HG03457 (cell line): ENCODE measurements at regions not wholly inside any gene's neighbourhood (a gene's known extent, or its start where the extent isn't known, plus 50 kb on each side); places are given as distances from the start of the nearest gene placed in this dataset.

Experiments
- ATAC-seq: cut with Tn5 transposase; IDR thresholded peaks from one replicate; pipeline ENCODE4 v1.9.1; 2021; ENCODE audit warnings: moderate number of reproducible peaks; ENCODE audit not compliant: unreplicated experiment

DNA sequence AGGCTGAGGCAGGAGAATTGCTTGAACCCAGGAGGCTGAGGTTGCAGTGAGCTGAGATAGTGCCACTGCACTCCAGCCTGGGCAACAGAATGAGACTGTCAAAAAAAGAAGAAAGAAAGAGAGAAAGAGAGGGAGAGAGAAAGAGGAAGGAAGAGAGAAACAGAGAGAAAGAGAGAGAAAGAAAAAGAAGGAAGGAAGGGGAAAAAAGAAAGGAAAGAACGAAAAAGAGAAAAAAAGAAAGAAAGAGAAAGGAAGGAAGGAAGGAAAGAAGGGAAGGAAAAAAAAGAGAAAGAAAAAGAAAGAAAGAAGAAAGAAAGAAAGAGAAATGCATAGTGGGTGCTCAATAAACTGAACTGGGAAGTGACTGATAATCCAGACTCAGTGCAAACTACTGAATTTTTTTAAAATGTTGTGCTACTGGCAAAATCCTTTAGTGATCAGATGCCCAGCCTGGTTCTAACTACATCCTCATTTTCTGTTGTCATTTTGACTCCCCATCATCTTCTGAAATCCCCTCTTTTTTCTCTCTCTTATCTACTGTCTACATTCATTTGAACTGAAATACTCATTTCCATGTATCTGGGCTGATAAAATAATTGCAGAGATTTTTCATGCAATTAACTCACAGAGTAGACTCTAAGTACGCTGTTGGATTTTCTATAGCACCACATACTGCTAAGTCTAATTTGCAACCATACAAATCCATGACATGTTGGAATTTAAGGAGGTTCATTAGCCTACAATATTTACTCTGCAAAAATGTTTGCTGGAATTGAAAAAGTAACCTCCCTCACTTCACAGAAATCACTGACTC is 85.3 kb upstream of the HIVEP1 start:
- no peak for ATAC-seq

DNA sequence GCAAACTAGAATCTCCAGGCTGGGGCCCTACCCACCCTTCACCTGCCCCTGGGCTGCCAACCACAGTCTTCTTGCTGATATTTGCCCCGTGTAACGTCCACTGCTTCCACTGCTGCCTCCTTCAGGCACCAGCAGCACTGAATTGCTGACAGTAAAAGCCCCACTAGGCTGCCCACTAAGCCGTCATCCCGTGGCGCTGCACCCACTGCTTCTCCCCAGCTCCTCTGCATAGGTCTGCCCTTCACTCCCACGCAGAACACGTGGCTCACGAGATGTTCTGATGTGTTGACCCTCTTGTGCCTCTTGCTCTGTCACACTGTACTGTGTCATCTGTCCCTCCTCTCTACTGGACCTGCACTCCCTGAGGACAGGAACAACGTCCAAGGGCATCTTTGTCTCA is 86.3 kb upstream of the HIVEP1 start:
- no peak for ATAC-seq

DNA sequence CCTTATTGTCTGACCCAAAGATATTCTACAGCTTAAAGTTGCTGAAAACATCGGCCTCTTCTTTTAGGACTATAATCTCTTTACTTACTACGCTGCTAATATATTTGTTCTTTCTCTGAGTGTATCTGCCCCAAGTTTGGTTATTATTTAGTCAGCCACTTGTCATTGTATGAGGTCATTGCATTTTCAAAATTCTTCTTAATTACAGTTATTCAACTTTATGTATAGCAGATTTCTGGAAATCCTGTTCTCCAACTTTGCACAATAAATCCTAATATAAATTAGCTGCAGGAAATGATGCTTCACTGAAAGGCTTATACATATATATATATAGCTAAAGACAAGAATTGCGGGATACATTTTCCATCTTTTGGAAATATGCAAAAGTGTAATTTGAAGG is 88.5 kb upstream of the HIVEP1 start:
- no peak for ATAC-seq

DNA sequence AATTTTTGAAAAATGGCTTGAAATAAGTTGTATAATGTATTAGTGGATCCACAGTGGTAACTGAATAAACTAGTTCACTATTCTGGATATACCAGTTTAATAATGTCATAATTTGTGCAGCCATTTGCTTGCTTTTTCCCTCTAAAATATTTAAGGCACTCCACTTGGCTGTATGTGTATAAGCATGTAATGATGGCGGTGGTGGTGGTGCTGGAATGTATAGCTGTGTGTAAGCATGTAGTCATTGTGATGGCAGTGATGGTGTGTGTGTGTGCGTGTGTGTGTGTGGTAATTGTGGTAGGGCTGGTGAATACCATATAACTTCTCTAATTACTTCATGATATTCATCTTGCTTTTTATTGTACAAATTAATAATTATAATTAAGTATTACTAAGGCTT is 89.2 kb upstream of the HIVEP1 start:
- no peak for ATAC-seq

DNA sequence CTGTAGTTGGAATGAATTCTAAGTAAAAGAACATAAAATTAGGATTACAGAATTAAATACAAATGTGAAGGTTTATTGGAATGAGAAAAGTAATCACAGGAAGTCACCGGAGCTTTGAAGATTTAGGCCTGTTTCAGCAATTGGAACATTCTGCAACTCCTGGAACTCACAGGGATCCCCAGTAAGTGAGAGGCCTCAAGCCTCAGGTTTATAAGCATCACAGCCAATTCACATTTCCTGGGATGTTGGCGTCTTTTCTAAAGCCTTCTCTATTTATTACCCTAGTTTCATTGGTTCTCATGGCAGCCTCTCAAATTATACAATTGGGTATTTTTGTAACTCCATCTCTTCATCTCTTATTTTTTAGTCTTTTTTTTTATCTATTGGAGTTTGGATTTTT is 90.4 kb upstream of the HIVEP1 start:
- ATAC-seq, result no peak

DNA sequence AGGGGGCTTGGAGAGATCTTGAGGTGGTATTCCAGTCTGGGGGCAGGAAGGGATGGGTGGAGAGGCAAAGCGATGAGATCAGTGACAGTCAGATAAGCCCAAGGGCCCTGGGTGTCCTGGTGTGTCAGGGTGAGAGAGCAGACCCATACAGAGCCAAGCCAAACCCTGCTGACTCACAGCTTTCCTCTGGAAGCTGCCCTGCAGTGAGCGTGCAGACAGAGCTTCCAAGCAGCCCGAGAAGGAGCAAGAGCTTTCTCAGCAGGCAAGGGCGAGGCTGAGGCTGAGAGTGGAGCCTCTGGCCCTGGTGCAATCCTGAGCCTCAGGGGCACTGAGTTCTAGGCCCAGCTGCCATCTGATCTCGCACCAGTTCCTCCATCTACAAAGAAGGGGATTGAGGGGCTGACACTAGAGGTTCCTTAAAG is 91.1 kb upstream of the HIVEP1 start:
- no peak for ATAC-seq

DNA sequence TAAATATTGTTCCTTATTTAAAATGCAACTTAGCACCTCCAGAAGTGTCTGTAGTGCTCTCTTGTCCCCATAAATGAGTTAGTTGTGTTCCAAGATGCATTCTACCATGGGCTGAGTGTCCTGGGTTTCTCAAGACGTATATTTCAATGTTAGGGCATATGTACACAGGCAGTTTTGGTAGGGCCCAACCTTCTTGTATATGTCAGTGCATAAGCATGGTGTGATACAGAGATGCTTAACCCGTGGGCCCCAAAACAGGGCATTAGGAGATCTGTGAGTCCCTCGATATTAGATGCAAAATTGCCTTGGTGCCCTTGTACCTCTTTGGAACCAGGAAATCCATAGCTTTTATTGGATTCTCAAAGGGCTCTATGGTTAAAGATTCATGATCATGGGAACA is 91.5 kb upstream of the HIVEP1 start:
- no peak for ATAC-seq

DNA sequence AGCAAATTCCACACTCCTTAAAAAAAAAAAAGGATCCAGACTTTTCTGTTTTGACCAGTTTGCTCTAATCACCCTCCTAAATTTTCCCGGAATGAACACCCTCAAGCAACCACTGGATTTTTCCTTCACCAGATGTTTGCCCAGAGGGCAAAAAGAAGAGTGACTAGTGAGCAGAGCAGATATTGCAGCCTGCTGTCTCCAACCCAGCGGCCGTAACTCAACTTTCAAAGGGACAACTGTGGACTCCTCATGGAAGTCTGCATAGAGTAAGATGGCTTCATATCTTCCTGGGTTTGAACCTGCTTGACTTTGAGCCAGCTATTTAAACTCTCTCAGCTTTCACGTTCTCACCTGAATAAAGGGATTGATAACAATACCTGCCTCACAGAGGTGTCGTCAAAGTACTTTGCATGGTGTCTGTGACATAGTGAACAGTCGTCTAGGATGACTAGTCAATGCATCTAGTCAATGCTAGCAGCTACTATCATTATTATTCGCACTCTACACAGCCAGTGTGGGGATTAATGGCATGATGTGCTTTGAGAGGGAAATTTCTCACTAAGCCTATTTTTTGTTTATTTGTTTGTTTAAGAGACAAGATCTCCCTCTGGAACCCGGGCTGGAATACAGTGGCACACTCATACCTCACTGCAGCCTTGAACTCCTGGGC is 92.2 kb upstream of the HIVEP1 start:
- ATAC-seq, result no peak

DNA sequence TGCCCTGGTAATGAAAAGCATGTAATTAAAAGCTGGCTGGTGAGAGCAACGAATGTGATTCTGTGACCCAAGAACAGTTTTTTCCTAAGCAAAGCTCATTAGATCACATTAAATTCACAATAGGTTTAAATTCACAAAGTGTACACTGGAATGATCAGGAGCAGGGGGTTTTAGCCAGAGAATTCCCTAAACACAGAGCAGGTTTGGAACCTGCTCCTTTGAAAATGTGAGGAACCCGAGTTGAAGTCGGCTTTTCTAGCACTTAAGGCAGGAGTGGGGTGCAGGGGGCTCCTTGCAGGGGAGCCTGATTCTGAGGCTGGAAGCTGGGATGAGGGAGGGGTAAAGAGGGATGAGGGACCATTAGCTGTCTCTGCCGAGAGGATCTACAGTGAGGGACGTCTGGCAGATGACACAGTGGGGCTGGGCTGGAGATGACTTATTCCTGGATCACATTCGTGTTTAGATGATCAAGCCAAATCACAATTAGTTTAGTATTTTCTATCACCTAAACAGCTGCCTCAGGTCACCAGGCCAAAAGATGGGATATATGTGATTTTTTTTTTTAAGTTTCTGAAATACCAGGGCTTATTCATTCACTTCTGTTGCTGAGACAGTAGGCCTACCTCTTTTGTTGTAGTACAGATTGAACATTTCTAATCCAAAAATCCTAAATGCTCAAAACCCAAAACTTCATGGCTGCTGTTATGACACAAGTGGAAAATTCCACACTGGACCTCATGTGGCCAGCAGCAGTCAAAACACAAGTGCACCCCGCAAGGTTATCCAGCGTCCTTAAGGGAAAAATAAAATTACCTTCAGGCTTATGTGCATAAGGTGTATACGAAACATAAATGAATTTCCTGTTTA is 93.1 kb upstream of the HIVEP1 start:
- no peak for ATAC-seq

DNA sequence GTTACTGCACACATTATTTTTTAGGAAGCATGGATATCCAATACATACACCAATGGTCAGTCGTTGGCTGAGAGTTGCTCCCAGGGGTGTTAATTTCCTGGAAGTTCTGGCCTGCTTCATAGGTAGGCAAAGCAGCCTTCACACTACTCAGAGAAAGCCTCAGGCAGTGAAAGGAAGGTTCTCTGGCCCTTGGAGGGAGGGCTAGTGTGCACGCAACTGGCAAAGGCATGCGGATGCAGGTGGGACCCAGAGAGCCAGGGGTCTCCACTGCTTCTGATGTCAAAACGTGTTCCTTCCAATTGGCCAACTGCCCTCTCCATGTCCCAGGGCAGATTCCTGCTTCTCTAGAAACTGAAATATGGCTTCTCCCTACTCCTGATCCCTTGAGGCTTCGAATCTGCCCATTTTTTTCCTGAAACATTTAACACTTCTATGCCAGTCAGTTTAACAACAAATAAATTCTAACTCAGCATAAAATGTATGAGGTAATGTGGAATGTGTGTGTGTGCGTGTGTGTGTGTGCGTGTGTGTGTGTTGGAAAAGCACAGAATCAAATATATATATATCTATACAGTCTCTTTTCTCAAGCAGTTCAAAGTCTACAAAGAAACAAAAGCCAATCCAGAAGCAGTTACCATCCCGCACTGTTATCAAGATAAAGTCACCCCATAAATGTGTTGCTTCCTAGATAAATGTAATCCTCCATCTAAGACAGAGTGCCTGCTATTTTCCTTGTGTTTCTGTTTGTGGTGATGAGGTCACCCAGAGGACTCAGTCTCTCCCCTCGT is 94.0 kb upstream of the HIVEP1 start:
- ATAC-seq, result no peak

DNA sequence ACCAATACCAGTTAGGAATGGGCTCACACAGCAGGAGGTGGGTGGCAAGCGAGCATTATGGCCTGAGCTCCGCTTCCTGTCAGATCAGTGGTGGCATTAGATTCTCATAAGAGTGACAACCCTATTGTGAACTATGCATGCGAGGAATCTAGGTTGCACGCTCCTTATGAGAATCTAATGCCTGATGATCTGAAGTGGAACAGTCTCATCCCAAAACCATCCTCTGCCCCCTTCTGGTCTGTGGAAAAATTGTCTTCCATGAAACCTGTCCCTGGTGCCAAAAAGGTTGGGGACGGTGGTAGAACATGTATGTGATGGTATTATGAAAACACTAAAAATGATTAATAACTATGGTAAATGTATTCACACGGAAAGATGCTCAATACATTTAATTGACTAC is 99.7 kb upstream of the HIVEP1 start:
- no peak for ATAC-seq

DNA sequence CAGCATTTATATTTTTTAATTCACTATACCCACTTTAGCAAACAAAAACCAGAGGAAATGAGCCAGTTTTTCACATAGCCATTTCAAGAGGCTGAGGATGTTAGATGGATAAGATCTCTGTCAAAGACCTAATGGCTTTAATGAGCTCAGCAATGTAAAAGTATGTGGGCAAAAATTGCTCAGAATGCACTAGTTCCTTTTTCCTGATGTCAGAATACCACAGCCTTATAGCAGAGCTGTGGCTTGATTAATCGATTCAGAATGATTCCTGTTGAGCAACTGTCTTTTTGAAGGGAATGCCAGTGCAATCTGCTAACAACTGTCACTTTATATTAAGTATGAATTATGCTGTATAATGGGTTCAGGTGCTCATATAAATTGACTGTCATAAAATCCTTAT is 100.6 kb upstream of the HIVEP1 start:
- no peak for ATAC-seq

DNA sequence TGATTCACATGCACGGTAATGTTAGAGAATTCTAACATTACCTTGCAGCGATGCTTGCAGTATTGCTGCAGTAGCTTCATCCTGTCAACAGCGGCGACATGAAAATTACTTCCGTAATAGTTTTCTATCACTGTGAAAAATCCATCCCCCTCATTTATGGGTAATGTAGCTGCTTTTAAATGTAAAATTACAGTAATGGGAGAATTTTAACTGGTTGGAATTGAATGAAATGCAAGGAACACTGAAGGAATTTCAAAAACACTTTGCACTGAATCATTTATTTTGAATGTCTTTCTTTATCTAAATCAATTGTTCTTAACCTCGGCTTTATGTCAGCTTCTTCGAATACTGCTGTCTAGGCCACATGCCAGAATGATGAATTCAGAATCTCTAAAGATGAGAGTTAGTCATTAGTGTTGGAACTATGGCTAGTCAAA is 102.4 kb upstream of the HIVEP1 start:
- ATAC-seq, result no peak

DNA sequence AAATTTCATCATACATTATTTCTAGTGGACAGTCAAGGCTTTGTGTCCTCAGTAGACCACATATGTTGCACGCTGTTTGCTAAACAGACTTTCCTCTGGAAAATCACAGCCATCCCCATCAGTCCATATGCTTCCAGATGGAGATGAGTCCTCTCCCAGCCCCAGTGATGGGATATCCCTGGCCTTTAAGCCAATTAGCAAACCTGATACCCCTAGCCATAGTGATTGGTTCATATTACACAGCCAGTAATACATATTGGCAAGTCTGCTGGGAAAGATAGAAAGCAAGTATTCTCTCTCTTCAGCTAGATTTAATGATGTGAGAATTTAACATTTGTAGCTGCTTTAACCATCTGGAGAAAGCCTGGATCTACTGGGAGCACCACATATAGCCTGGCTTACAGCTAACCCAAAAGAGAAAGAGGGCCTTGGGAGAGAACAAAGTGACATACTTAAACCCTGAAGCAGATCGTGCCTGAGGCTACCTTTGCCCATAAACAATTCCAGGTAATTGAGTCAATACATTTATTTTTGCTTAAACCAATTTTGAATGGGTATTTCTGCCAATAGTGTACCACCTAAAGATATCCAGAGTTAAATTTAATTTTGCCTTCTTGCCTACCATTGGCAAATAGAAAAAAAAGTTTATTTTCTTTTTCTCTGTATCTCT is 103.5 kb upstream of the HIVEP1 start:
- ATAC-seq, result no peak

DNA sequence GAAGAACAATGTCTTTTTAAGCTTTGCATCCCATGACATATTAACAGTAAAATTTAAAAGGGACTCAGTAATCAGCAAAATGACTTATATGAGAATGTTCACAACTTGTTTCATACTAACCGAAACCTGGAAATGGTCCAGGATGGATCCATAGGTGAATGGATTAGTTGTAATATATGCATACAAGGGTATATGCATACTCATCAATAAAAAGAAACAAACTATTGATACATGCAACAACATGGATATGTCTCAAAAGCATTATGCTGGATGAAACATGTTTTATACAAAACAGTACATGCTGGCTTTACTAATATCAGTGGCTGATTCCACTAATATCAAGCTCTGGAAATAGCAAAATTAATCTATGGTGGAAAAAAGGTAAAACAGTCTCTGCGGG is 108.5 kb upstream of the HIVEP1 start:
- no peak for ATAC-seq

DNA sequence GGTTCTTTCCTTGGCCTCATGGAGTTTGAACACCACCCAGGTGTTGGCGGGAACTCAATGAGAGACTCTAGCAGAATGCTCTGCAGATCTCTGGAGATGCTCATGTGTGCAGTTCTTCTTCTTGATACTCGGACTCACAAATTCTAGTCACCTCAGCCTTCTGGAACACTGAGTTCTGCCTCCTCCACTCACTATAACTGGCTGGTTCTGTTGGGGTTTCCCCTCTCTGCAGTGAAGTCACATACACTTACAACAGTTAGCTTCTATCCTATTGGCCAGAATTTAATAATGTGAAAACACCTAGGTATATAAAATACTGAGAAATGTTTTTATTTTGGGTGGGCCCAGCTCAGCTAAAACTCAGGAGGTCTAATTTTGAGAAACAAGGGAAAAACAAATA is 109.6 kb upstream of the HIVEP1 start:
- ATAC-seq, result no peak

DNA sequence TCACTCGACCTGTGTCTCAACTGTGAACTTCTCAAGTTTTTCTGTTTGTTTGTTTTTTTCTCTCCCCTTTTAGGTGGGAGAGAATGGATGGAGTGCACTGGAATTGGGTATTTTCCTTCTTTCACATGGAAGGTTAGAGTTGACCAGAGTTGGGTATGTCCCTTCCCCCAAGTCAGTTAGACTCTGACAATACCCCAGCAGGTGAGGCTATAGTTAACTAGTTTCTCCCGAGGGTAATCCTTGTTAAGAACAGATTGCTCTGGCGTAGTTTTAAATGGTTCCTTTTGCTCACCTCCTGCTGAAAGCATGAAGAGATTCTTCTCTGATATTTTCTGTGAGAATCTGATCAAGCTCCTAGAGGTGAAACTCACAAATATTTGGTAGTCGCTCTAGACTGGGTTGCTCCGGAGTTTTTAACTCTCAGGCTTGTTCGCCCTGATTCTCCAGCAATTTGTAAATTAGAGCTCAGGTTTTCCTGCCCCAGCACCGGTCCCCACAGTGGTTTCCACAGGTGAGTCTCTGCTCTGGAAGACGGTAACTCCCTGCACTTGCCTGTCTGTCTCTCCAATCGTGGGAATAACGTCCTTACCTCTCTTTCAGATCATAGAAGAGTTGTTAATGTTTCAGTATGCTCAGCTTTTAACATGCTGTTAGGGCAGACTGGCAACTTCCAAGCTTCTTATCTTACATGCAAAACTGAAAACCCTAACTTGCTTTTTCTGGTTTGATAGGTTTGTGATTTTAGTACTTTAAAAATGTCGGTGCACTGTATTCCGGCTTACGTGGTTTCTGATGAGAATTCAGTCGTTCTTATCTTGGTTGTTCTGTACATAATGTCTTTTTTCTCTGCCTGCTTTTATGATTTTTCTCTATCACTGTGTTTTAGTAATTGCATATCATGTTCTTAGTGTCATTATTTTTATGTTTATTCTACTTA is 111.2 kb upstream of the HIVEP1 start:
- no peak for ATAC-seq

DNA sequence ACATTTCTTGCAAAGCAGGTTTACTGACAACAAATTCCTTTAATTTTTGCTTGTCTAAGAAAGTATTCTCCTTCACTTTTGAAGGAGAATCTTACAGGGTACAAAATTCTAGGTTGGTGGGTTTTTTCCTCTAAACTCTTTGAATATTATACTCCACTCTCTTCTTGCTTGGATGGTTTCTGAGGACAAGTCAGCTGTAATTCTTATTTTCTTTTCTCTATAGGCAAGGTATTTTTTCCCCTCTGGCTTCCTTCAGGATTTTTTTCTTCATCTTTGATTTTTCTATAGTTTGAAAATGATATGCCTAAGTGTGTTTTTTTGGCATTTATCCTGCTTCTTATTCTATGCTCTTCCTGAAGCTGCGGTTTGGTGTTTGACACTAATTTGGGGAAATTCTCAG is 112.5 kb upstream of the HIVEP1 start:
- no peak for ATAC-seq

DNA sequence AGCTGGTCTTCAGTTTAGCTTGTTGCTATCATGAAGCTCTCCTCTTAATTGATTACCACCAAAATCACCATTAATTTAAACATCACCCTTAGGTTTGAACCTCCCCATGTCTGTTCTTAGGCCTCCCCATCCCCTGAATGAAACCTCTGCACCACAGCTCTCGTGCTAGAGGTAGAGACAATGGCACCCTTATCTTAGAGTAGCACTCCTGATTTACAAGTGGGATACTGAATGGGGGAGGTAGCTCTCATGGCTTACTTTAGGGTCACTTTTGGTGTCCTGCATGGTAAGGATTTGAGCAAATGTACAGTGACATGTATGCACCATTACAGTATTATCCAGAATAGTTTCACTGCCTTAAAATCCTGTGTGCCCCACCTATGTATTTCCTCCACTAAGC is 115.6 kb upstream of the ADTRP start:
- no peak for ATAC-seq
